ENCODE measurements at regions not wholly inside any gene's neighbourhood (a gene's known extent, or its start where the extent isn't known, plus 50 kb on each side); places are given as distances from the start of the nearest gene placed in this dataset.
A peak's percentile ranks its signal among the peaks of the same experiment; 100 is the strongest.

DNA sequence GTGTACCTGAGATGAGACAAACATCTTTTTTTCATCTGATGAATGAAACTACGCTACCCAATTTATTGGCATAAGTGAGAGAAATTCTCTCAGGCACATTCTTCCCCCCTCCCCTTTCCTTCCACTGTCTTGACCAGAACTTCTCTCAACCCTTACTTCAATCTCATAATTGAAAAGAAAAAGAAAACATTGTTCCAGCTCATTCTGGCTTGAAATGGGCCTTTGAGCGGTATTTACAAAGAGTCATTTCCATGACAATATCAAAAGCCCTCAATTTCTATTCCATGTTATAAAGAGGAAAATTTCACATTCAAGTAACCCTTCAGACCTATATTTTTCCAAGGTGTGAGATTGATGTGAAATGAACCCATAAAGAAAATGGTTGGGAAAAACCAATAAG is 145.9 kb downstream of the PCSK1 start:
- H3K27ac ChIP-seq, result no peak overlapping the region
- DNase-seq (ENCODE audit: low read depth, low spot score), result no peak

DNA sequence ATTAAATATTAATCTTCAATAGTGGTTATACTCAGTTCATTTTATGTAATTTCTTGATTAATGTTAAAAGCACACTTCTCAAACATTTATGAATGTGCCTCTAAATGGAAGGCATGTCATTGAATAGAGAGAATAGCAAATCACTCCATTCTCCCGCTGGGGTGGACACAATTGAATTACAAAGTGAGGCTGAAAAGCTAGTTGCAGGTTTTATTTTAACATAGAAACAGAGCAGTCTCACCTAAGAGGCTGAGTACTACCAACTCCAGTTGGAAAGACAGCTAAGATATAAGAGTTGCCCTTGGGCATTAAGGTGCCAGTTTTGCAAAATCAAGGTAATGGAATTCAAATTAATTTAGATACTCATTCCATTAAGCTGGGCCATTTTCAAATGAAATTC is 147.2 kb downstream of the PCSK1 start:
- no peak overlapping the region for H3K27ac ChIP-seq
- DNase-seq (ENCODE audit: low read depth, low spot score), result no peak

DNA sequence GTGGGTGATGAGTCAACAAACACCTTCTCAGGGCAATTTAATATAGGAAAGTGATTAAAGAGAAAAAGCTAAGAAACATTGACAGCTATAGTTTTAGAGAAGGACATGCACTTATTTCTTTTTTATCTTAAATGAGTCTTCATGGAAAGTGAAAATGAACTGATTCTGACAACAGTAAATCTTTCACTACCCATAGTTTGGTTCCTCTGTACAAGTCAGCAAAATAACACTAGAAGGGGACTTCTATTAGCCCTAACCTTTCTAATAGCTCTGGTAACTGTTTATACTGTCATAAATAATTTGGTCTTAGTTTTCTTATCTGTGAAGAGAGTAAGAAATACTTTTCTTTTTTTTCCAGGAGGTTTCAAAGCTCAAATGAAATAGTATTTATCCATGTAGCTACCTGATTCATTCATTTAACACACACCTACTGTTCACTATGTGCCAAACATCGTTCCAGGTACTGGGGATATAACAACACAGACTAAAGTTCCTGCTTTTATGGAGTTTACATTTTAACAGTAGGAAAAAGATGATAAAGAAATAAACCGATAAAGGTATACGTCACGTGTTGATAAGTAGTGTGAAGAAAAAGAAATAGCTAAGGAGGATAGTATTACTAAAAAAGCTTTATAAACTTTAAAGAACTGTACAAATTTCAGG is 148.2 kb downstream of the PCSK1 start:
- no peak overlapping the region for H3K27ac ChIP-seq
- no peak for DNase-seq (ENCODE audit: low read depth, low spot score)

DNA sequence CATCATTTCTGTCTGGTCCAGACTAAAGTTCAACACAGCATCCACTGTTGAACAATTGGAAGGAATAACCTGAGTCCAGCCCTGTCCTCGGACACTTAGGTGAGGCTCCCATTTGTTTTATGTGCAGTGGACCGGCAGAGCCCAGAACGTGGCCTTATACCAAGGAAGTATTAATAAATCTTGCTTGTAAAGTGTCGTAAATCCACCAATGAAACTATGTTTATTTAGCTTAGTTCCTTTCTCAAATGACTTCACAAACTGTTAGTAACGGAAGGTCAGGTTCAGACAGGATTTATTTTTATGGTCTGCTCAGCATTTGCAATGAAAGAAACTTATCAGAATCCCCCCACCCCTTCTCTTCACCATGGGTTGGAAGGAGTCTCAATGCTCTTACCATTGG is 149.5 kb downstream of the PCSK1 start:
- H3K27ac ChIP-seq, result peak overlapping the region; percentile 31
- no peak for DNase-seq (ENCODE audit: low read depth, low spot score)

DNA sequence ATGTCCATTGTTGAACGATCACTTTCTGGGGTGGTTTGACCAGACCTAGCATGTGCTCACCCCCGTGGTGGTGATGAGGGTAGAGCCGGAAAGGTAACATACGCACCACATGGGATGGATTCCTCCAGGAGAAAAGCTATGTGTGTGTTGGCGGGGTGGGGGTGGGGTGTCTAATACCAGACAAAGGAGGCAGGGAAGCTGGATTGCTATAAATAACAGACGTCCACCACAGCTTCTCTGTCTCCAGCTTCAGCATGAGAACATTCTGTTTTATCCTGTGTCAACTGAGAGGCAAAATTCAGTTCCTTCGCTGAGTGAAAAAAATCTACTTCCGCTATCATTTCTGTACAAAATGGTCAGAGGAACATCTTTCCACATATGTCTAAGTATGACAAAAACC is 151.0 kb downstream of the PCSK1 start:
- H3K27ac ChIP-seq, result peak overlapping the region; percentile 98
- DNase-seq (ENCODE audit: low read depth, low spot score), result no peak

DNA sequence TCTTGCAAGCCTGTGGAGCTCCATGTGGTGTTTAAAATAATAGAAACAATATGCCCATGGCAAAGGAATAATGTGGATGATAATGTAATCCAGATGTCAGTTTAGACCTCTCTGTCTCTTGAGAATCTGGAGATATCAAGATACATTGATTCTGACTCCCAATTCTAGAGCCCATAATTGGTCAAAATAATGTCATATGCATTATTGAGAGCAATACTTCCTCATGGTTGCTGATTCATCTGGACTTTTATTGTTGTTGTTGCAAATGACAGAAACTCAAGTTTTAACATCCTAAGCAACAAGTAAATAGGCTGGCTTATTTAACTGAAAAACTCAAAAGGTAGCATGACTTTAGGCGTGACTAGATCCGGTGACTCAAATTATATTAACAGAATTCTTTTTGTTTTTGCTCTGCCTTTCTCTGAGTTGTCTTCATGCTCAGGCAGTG is 152.1 kb downstream of the PCSK1 start:
- H3K27ac ChIP-seq, result peak overlapping the region; percentile 98
- DNase-seq (ENCODE audit: low read depth, low spot score), result peak; percentile 69

DNA sequence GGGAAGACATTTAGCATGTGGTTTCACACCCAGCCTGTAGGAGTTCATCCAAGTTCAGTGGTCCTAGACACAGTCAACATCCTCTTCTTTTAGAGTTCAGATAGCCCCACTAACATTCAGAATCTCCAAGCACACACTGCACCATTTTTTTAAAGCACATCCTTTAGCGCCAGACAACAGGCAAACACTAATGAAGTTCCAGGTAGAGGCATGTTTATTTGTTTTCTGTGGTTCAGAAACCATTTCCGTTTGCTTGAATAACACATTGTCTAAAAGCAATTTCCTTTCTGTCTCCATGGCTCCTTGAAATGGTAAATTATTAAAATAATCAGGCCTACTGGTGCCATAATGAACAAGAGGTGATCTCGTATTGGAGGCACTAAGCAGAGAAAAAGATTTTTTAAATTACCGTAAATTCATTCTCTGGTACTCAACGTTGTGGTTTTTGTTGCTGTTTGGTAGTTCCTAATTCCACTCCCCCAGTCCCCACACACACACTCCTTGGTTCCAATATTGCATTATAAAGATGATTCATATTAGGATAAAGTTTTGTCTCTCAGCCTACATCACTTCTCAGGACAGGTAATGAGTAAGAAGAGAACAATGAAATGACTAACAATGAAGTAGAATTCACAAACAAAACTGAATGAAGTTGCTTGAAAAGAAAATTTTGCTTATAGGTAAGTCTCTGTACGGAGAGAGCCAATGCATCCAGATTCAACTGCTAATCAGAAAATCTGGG is 153.1 kb downstream of the PCSK1 start:
- peak overlapping the region; percentile 98 for H3K27ac ChIP-seq
- peak; percentile 83 for DNase-seq (ENCODE audit: low read depth, low spot score)

DNA sequence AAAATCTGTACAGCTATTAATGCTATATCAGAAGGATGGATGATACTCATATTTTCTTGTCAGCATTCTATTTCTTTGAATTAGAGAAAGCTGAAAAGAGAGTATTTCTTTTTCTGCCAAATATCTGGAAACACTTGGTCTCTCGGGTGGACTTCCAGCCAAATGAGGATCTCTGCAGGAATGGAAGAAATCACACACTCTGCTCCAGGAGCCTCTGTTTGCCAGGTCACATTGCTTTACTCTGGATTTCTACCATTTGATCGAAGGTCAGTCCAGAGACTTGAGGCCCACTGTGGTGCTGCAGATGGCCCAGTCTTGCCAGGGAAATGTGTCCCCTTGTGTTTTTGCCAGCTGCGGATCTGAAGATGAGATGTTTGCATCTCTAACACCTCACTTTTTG is 154.1 kb downstream of the PCSK1 start:
- peak overlapping the region; percentile 98 for H3K27ac ChIP-seq
- no peak for DNase-seq (ENCODE audit: low read depth, low spot score)

DNA sequence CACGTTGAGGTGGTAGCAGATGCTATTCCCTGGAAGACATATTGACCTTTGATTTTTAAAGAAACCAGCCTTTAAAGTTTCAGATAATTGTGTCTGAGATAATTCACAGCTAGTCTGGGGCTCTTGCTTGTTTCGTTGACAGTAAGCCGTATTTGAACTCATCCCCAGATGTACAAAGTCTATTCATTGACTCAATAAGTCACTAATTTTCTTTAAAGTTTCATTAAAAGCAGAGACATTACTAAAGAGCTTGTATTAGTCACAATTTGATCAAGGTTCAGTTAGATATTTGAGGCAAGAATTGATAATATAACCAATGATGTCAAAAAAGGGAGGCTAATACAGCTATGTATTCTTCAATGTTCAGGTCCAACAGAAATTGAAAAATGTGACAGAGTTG is 158.0 kb downstream of the PCSK1 start:
- no peak for DNase-seq (ENCODE audit: low read depth, low spot score)
- no peak overlapping the region for H3K27ac ChIP-seq

DNA sequence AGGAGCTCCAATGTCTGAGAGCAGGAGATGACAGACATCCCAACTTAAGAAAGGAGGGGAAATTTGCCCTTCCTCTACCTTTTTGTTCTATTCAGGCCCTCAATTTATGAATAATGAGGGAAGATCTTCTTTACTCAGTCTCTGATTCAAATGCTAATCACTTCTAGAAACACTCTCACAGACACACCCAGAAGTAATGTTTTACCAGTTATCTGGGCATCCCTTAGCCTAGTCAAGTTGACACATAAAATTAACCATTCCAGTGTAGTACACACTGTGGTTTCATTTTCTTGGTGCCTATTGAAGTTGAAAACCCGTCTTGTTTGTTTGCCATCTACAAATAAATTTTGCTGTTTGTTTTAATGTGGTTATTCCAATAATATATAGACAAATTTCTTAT is 167.6 kb downstream of the PCSK1 start:
- no peak overlapping the region for H3K27ac ChIP-seq
- no peak for DNase-seq (ENCODE audit: low read depth, low spot score)

DNA sequence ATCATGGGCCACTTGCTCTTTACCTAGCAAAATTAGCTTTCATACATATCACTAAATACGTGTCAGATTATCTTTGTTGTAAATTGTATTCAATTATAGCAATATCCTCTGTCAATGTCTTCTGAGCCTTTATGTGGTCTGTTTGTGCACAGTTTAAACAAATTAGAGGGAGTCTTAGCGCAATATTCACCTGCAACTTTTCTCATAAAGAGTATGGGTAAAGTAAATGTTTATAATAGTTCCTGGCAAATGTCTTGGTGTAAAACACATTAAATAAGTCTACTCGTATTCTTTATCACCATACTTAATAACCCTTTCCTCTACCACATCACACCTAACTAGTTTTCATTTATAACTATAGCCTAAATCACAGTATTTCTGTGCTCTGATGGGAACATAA is 169.0 kb downstream of the PCSK1 start:
- no peak overlapping the region for H3K27ac ChIP-seq
- DNase-seq (ENCODE audit: low read depth, low spot score), result no peak

DNA sequence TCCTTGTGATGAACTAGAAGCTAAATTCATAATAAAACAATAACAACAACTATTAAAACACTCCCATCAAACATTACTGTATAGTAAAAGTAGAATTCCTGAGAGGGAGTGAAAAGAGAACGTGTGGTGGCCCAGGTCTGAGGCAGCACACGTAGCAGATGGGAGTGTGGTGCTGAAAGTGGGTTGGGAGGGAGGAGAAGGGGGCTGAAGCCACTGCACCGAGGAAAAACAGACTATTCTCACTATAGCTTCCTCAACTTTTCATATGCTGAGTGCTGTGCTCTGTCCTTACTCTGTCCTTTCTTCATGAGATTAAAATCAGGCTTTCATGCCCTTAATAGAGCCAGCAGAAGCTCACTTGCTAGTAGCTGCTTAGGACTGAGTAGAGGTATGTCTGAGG is 170.9 kb downstream of the PCSK1 start:
- no peak overlapping the region for H3K27ac ChIP-seq
- no peak for DNase-seq (ENCODE audit: low read depth, low spot score)

DNA sequence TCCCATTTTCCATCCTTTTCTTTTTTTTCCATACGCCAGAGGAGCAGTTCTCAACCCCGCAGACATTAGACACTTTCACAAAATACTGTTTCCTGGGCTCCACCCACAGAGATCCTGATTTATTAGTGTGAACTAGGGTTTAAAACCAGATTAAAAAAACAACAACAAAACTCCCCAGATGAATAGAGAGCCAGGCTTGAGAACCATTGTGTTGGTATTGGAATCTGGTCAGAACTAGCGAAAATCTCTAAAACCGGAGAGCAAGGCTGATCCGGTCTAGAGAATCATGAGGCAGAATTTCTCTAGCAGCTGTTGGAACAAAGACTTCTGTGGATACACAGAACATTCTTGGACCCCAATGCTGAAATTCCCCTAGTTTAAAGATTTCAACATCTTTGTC is 173.0 kb downstream of the PCSK1 start:
- H3K27ac ChIP-seq, result peak overlapping the region; percentile 79
- DNase-seq (ENCODE audit: low read depth, low spot score), result no peak

DNA sequence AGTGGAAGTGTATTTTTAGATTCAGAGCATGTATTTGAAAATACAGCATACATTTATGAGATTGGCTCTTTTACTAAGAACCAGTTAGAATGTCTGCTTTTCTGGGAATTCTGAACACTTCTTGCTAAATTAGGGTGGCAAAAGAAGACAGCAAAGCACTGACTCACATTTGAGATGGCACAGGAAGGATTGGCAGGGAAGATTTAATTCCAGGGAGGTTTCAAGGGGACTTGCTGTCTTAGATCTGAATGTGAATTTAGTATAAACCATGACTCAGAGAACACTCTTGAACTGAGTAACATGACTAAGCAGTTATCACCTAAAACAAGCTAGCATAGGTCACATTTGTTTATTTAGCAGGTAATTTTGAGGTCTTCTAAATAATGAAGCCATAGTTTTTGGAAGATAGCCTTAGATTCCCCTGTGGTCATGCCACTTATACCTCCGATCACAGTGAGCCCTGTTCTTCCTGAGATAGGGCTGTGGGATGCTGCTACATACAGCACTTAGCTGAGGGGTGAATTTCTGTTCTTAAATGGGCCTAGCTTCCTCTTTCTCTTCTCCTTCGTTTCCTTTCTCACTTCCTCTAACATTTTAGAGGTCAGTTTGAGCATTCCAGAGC is 173.8 kb downstream of the PCSK1 start:
- DNase-seq (ENCODE audit: low read depth, low spot score), result peak; percentile 29
- H3K27ac ChIP-seq, result peak overlapping the region; percentile 79

DNA sequence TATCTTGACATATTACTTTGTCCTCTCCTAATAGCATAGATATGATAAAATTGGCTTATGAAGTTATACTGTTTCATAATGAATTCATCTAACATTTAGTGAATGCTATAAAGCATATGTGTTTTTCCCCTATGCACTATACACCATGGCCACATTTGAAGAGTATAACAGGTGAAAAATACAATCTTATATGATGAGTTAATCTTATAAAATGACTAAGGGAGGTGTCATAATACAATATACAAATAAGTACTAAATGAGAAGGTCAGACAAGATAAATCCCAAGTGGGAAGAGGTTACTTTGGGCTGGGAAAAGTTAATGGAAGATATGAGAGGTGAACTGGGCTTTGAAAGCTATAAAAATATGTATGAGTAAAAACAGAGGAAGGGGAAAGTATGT is 174.4 kb downstream of the PCSK1 start:
- DNase-seq (ENCODE audit: low read depth, low spot score), result no peak
- H3K27ac ChIP-seq, result peak overlapping the region; percentile 79

DNA sequence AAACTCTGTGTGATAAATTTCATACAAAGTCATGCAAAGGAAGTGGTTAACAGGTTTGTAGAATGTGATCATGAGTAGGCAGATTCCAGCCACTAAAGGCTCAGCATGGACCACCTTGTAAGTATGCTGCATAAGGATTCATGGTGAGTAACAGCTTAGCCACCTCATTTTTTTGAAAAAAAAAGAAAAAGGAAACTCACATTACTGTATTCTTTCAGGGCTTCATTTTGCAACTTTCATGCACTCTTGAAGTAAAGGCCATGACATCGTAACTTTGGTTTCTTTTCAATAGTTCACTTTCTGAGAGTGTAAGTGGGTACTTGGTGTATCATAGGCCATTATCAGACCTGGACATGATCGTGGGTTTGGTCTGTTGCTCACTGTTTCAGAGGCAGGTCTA is 175.1 kb downstream of the PCSK1 start:
- H3K27ac ChIP-seq, result peak overlapping the region; percentile 79
- DNase-seq (ENCODE audit: low read depth, low spot score), result no peak

DNA sequence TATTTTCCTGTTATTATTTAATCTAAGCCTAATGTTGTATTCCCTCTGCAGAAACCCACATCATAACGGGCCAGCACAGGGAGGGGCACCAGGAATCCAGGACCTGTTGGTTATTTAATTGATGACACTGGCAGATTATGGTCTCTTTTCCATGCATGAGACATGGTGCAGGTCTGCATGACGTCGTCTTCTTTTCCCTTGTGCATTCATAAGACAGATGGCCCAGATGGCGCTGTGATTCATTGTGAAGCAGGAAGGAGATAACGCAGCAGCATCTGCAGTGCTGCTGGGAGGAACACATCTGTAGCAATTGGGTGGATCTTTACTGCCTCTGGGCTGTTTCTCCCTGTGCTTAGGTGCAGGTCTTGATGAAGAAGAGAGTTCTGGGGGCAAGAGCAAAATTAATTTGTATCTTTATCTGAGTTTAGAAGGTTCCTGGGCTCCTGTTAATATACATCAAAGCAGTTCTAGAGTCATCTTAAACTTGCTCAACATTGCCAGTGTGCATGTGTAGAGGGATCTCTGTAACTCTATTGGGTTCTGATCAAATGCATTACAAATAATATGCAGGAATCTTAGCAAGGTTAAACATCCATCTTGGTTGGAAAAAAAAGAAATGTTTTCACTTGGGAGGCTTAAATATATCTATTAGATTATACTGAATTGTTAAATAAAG is 176.1 kb downstream of the PCSK1 start:
- no peak for DNase-seq (ENCODE audit: low read depth, low spot score)
- H3K27ac ChIP-seq, result no peak overlapping the region

DNA sequence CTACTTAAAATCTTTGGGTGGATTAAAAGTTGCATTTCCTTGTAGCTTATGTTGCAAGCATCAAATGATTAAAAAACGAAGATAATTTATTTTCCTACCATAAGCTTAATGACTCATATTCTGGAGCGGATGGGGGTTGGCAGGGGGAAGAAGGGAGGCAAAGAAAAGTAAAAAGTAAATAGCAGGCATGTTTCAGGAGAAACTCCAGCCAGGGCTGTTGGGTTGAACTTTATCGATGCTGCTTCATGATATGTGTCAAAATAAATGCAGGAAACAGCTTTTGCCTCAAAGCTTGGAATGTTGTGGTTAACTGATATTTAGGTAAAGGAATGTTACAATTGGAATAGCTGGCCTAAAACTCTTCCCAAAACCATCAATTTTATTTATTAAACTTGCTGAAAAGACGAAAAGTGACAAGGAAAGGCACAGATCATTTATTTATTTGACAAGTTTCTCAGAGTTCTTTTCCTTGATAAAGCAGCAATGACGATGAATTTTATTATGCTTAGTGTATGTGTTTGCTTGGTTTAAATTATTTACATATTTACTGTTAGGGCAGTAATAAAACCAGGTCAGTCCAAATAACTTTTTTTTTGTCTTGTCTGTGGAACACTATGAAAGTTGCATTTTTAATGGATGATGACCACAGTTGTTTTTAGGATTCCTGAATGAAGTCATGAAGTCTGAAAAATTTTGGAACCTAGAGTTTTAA is 177.9 kb downstream of the PCSK1 start:
- peak; percentile 26 for DNase-seq (ENCODE audit: low read depth, low spot score)
- H3K27ac ChIP-seq, result peak overlapping the region; percentile 82

DNA sequence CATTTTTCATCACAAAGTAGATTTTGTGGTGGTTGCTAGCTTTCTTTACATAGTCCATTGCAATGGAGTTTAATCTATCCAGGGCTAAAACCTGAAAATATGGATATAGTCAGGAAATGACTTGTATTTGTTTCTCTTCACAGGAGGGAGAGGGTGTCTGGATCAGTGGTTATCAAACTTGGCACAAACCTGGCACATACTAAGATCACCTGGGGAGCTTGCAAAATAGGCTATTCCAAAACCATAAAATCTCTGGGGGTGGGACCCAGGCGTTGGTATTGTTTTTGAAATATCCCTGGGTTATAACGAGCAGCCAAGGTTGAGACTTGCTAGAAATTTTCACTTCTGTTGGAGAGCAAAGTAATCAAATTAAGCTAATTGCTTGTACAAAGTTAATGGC is 179.9 kb downstream of the PCSK1 start:
- peak overlapping the region; percentile 82 for H3K27ac ChIP-seq
- no peak for DNase-seq (ENCODE audit: low read depth, low spot score)

DNA sequence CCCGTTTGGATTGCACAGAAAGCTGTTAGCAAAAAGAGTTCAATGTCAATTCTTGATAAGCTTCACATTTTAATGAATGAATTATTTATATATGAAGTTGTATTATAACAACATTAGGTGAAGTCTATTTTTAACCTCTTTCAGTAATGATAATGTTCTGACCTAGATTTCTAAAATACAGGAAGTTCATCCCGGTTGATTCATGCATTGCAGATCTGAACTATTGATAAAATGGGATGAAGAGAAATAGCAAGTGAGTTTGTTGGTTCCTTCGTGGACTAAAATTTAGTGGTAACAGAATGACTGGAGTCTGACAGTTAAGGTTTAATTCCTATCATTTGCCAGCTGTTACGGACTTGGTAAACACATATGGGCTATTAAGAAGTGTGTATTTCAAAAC is 180.5 kb downstream of the PCSK1 start:
- DNase-seq (ENCODE audit: low read depth, low spot score), result no peak
- peak overlapping the region; percentile 82 for H3K27ac ChIP-seq
